GM19035 (cell line): ENCODE measurements at regions not wholly inside any gene's neighbourhood (a gene's known extent, or its start where the extent isn't known, plus 50 kb on each side); places are given as distances from the start of the nearest gene placed in this dataset.
"Not testable (repeated sequence)": the region's sequence is repeated elsewhere in the genome, so short reads cannot be mapped to it uniquely, and the experiment has no call there.

Experiments used
- ATAC-seq: cut with Tn5 transposase; IDR thresholded peaks from one replicate; pipeline ENCODE4 v1.9.1; 2021; ENCODE audit not compliant: unreplicated experiment

DNA sequence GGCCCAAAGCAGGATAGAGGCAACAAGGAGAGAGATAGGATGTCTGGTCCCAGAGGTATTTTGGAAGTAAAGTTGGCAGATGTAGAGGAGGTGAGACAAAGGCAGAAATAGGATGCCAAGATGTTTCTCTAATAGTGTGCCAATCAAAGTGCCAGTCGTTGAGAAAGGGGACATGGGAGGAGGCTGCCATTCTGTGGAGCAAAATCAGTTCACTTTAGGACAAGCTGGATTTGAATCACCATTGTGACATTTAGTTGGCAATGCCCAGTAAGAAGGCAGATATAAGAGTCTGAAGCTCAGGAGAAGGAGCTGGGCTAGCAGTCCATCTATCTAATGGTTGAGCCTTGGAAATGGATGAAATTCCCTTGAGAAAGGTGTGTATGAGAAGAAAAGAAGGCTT, 53.8 kb downstream of the ADRB2 start:
- ATAC-seq: no peak

DNA sequence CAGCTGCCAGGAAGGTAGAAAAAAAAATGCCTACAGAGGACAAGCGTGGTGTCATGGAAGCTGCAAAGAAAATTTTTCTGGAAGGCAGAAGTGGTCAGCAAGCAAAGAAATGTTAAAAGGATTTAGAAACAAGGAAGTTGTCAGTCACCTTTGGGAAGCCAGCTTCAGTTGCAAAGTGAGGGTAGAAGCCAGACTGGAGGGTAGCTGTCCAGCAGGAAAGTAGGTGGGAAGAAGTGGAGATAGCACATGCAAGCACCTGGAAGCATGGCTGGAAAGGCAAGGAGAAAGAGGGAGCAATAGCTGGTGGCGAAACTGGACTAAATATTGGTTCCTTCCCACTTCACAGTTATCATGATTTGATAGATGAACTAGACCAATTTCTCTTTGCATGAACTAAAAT, 54.3 kb downstream of the ADRB2 start:
- ATAC-seq: no peak

GRCh38 chr5:148882332-148882731, 55.9 kb downstream of the ADRB2 start:
- no peak for ATAC-seq

- ATAC-seq: no peak
These were observed 58.1 kb downstream of the ADRB2 start for GRCh38 chr5:148884339-148885020.

DNA sequence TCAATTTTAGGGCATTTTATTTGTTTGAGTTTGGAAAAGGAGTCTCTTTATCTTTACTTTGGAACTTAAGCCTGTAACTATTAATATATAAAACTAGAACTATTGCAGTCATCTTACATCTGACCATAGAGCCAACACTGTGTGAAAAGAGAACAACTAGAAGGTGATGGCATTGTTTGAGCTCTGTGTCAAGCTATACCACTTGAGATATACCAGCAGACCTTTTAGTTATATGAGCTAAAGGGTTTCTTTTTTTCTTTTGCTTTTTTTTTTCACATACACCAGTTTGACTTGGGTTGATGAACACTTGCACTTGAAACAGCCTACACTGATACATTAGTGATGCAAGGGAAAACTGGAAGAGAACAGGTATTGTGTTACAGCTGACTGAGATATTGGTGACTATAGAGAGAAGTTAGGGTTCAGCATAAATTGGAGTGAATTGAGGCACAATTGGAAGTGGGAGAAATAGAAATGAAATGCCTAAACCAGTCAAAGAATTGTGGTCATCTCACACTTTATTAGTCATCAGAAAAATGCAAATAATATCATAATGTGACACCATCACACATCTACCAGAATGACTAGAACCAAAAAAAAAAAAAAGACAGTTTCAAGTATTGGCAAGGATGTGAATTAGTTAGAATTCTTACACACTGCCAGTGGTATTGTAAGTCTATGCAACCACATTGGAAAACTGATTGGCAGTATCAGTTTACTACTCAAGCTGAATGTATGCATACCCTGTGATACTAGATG, 60.9 kb downstream of the ADRB2 start:
- ATAC-seq: no peak

- not testable (repeated sequence) for ATAC-seq
These were observed 63.5 kb downstream of the ADRB2 start for GRCh38 chr5:148889936-148890335.

- ATAC-seq: not testable (repeated sequence)
These were observed 69.0 kb downstream of the ADRB2 start for GRCh38 chr5:148895441-148895840.

GRCh38 chr5:148897842-148898241, 71.4 kb downstream of the ADRB2 start:
- ATAC-seq: no peak

- no peak for ATAC-seq
These were observed 72.1 kb downstream of the ADRB2 start for GRCh38 chr5:148898413-148899075.

GRCh38 chr5:148899993-148900392, 73.6 kb downstream of the ADRB2 start:
- no peak for ATAC-seq

GRCh38 chr5:148902478-148902877, 76.1 kb downstream of the ADRB2 start:
- no peak for ATAC-seq

DNA sequence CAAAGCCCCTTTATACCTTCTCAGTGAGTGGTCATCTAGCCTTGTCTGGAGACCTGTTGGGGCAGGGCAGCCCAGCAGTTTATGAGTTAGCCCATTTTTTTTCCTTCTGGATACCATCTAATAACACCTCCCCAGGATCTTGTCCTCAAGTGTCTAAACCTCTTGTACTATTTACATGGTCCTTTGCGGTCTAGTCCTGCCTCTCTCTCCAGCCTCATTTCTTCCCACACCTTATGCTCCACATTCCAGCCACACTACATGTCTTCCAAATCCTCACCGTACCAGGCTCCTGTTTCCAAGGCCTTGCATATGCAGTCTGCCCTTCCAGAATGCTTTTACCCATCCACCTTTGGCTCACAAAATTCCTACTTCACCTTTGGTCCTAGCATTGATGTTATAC, 77.2 kb downstream of the ADRB2 start:
- ATAC-seq: no peak

DNA sequence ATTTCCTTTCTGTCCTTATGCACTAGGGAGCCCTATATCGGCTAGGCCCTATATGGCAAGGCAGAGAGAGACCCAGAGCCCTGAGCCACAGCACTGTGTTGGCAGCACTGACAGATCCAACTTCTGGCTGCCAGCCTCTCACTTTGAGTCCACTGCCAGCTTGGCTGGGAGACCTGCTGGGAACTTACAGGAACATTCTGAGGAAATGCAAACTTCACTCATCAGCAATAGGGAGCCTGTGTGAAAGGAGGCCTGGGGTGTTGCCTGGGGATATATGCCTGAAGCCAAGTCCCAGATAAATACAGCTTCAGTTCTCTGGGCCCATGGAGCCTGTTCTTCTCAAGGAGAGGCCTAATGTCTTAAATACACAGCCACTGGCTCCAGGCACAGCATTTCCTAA, 78.0 kb downstream of the ADRB2 start:
- no peak for ATAC-seq

GRCh38 chr5:148905541-148905940, 79.1 kb downstream of the ADRB2 start:
- no peak for ATAC-seq

DNA sequence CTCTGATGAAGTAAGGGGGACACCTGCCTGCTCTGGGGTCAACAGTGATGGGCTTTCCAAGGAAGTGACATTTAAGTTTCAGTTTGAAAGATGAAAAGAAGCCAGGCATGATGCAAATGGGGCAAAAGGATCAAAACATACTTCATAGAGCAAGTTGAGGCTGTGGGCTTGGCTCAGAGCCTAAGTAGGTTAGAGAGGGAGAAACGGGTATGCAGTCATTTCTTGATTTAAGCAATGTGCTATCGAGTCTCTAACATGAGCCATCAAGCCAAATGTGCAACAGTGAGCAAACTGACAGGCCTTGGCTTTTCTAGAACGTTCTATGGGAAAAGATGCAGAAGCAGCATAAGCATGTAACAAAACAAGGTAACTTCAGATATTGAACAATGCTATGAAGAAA, 80.6 kb downstream of the ADRB2 start:
- no peak for ATAC-seq

GRCh38 chr5:148909040-148909439, 82.6 kb downstream of the ADRB2 start:
- no peak for ATAC-seq

- ATAC-seq: no peak
These were observed 83.4 kb downstream of the ADRB2 start for GRCh38 chr5:148909766-148910165.

DNA sequence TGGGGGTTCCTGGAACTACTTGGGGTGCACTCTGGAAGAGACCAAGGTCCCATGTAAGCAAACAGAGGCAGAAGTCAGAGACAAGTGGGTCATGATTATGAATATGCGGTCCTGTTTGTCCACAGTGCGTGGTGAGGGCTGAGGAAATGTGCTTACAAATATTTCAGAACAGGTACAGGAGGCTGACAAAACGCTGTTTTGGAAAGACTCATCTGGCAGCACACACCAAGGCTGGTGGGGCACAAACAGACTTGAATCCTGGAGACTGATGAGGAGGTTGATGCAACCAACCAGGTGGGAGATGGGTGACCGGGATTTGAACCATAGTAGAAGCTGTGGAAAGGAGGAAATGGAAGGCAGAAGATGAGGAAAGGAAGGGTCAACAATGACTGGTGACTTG, 83.8 kb downstream of the ADRB2 start:
- no peak for ATAC-seq

DNA sequence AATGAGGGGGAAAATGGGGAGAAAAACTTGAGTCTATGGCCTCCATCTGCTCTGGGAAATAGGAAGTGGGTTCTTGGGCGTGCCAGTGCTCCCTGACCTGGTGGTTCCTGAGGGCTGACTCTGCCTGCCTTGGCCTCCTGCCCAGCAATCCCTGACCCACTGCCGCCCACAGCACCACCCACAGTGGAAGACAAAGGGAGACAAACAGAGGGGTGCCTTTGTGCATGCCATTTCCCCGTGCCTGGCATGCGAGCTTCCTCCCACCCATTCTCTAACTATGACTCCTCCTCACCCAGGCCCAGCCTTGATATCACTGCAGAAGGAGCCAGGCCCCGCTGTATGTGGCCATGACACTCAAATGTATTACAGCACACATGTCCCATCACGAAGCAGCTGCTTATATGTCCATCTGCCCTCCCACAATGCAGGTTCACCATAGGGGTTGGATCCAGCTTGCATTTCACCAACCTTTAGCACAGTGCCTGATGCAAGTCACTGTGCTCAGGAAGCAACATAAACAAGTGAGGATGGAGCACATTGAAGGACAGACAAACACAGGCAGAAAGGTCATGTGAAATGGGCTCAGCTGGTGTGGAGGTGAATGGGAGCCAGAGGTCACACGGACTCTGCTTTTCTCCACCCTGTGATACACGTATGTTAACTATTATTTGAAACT, 84.4 kb downstream of the ADRB2 start:
- ATAC-seq: no peak

GRCh38 chr5:148911386-148911785, 85.0 kb downstream of the ADRB2 start:
- ATAC-seq: no peak

DNA sequence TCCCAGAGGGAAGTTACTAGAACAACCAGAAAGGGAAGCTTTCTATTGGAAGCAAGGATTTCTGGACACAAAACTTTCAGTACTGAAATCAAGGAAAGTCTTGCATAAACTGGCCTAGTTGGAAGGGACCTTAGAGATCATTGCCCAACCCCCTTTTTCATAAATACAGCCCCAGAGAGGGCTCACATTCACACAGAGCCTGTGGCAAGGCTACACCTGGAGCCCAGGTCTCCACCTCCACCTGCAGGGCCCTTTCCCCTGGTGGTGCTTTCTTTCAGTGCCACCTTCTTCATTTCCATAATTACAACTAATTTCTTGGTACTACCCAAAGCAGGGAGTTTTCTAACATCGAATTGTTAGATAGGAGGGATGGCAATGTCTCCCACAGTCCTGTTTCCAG, 85.7 kb downstream of the ADRB2 start:
- ATAC-seq: no peak
